Neural cell (in vitro differentiated cells): ENCODE measurements at regions not wholly inside any gene's neighbourhood (a gene's known extent, or its start where the extent isn't known, plus 50 kb on each side); places are given as distances from the start of the nearest gene placed in this dataset.
"Not testable (repeated sequence)": the region's sequence is repeated elsewhere in the genome, so short reads cannot be mapped to it uniquely, and the experiment has no call there.

Experiments used
- H2AFZ ChIP-seq: fragments of 200-600, 300-800 bp; sonication (generic), shearing (Covaris generic); 2 replicates; pipeline ENCODE4 v1.6.0; 2014; ENCODE audit warnings: low read depth, mild to moderate bottlenecking, antibody characterized with exemption, low read length, moderate library complexity
- H3F3A ChIP-seq: fragments of 200-600 bp; shearing (Covaris generic); 2 replicates; pipeline ENCODE4 v1.6.1; 2016; ENCODE audit warnings: mild to moderate bottlenecking, moderate library complexity, mixed read lengths, antibody characterized with exemption, low read length; ENCODE audit not compliant: insufficient read depth, poor library complexity, severe bottlenecking
- H3K27ac ChIP-seq: fragments of 200-600, 300-800 bp; sonication (generic), shearing (Covaris generic); 2 replicates; pipeline ENCODE4 v1.5.1; 2014; ENCODE audit warnings: mild to moderate bottlenecking, low read length, moderate library complexity
- H3K27me3 ChIP-seq: fragments of 300-800, 200-600 bp; sonication (generic), shearing (Covaris generic); 2 replicates; pipeline ENCODE4 v1.6.0; 2014; ENCODE audit warnings: mild to moderate bottlenecking, low read depth, low read length, moderate library complexity; ENCODE audit not compliant: insufficient read depth
- H3K36me3 ChIP-seq: fragments of 300-800, 200-600 bp; sonication (generic), shearing (Covaris generic); 2 replicates; pipeline ENCODE4 v1.5.1; 2014; ENCODE audit warnings: mild to moderate bottlenecking, antibody characterized with exemption, low read length, moderate library complexity; ENCODE audit not compliant: insufficient read depth
- H3K4me2 ChIP-seq: fragments of 300-800, 200-600 bp; sonication (generic), shearing (Covaris generic); 2 replicates; pipeline ENCODE4 v1.6.0; 2014; ENCODE audit warnings: mild to moderate bottlenecking, low read length
- H3K4me3 ChIP-seq: fragments of 300-800, 200-600 bp; sonication (generic), shearing (Covaris generic); 2 replicates; pipeline ENCODE4 v1.5.1; 2014; ENCODE audit warnings: mild to moderate bottlenecking, low read length, moderate library complexity
- H3K79me2 ChIP-seq: fragments of 200-600 bp; shearing (Covaris generic); replicated peaks from 2 replicates; pipeline ENCODE4 v1.6.0; 2014; ENCODE audit warnings: mild to moderate bottlenecking, low read length, moderate library complexity; ENCODE audit not compliant: insufficient read depth
- H3K9ac ChIP-seq: fragments of 300-800, 200-600 bp; sonication (generic), shearing (Covaris generic); 2 replicates; pipeline ENCODE4 v1.6.1; 2016; ENCODE audit warnings: mild to moderate bottlenecking, low read length, mixed read lengths
- H3K9me2 ChIP-seq: fragments of 200-600 bp; shearing (Covaris generic); 2 replicates; pipeline ENCODE4 v1.6.1; 2016; ENCODE audit warnings: mild to moderate bottlenecking, low read length, mixed read lengths; ENCODE audit not compliant: insufficient read depth
- H3K9me3 ChIP-seq: fragments of 200-600, 300-800 bp; sonication (generic), shearing (Covaris generic); 2 replicates; pipeline ENCODE4 v1.6.1; 2016; ENCODE audit warnings: mild to moderate bottlenecking, mixed run types, low read length, moderate library complexity, mixed read lengths
- H4K20me1 ChIP-seq: fragments of 200-600 bp; shearing (Covaris generic); 2 replicates; pipeline ENCODE4 v1.6.1; 2016; ENCODE audit warnings: mild to moderate bottlenecking, mixed run types; ENCODE audit not compliant: insufficient read depth
- EP300 ChIP-seq: fragments of 450-650 bp; conservative IDR thresholded peaks from 2 replicates; pipeline ENCODE4 v1.6.1; 2014; ENCODE audit warnings: antibody characterized with exemption, mild to moderate bottlenecking, moderate library complexity; ENCODE audit not compliant: poor library complexity, severe bottlenecking
- EZH2 ChIP-seq: fragments of 200-600, 300-800 bp; shearing (Covaris generic), sonication (generic); IDR thresholded peaks from 2 replicates; pipeline ENCODE4 v1.6.1; 2014; ENCODE audit warnings: antibody characterized with exemption, low read length, borderline replicate concordance, mild to moderate bottlenecking; ENCODE audit not compliant: insufficient read depth, poor library complexity, severe bottlenecking
- MXI1 ChIP-seq: fragments of 450-650 bp; conservative IDR thresholded peaks from 2 replicates; pipeline ENCODE4 v1.6.1; 2014; ENCODE audit warnings: antibody characterized with exemption, mild to moderate bottlenecking; ENCODE audit not compliant: poor library complexity, severe bottlenecking
- POLR2AphosphoS5 ChIP-seq: IDR thresholded peaks from 2 replicates; pipeline ENCODE4 v1.6.1; 2012
- RAD21 ChIP-seq: fragments of 450-650 bp; conservative IDR thresholded peaks from 2 replicates; pipeline ENCODE4 v1.6.1; 2014; ENCODE audit warnings: antibody characterized with exemption, mild to moderate bottlenecking, moderate library complexity
- SMC3 ChIP-seq: fragments of 450-650 bp; conservative IDR thresholded peaks from 2 replicates; pipeline ENCODE4 v1.6.1; 2014; ENCODE audit warnings: antibody characterized with exemption, mild to moderate bottlenecking, moderate library complexity; ENCODE audit not compliant: poor library complexity
- TAF1 ChIP-seq: IDR thresholded peaks from 2 replicates; pipeline ENCODE4 v1.6.1; 2012; ENCODE audit warnings: low read depth
- TF ChIP-seq, protein P1 (sequence below): IDR thresholded peaks from 2 replicates; pipeline ENCODE4 v1.6.1; 2012; ENCODE audit warnings: borderline replicate concordance
- TF ChIP-seq, protein P2 (sequence below): fragments of 450-650 bp; IDR thresholded peaks from 2 replicates; pipeline ENCODE4 v1.5.1; 2014; ENCODE audit warnings: antibody characterized with exemption, mild to moderate bottlenecking, moderate library complexity; ENCODE audit not compliant: poor library complexity, severe bottlenecking

DNA sequence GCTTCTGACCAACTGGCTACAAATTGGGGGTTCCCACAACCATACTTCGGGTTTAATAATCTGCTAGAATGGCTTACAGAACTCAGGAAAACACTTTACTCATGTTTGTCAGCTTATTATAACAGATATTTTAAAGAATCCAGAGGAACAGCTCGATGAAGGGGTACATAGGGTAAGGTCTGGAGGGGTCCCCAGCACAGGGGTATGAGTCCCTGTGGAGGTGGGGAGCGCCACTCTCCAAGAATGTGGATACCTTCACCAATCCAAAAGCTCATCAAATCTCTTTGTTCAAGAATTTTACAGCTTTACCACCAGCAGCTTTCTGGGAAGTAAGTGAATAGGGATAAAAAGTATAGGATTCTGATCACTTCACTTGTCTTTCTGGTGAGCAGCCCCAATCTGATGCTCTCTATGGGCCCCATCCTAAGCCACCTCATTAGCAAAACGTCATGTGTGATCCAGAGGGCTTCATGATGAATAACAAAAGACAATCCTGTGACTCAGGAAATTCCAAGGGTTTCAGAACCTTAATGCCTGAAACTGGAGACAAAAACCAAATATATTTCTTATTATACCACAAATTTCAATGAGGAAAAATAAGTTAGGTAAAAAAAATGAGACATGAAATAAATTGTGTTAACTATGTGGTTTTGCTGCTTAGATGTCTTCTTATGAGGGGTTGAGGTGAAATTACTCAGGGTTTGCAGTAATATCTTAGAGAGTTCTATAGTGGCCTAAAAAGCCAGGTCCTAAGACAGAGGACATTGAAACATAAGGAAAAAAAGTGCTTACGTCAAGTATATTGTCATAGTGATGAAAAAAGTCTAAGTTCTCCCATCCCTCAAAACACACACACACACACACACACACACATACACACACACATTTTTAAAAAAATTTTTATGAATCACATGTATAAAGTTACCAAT is 290.5 kb downstream of the ANXA1 start:
- H3K36me3 ChIP-seq, result no peaks in the 10 kb centered on the region
- no peaks in the 10 kb centered on the region for H3F3A ChIP-seq
- H2AFZ ChIP-seq, result no peak overlapping the region
- no peaks in the 10 kb centered on the region for H3K9me2 ChIP-seq
- no peaks in the 10 kb centered on the region for H3K79me2 ChIP-seq
- TF ChIP-seq POLR2AphosphoS5, result no peak
- H3K4me3 ChIP-seq, result no peak overlapping the region
- no peaks in the 10 kb centered on the region for H4K20me1 ChIP-seq
- no peak overlapping the region for H3K27ac ChIP-seq
- no peaks in the 10 kb centered on the region for H3K9me3 ChIP-seq
- no peak overlapping the region for H3K9ac ChIP-seq
- H3K4me2 ChIP-seq, result no peak overlapping the region
- H3K27me3 ChIP-seq, result no peaks in the 10 kb centered on the region

DNA sequence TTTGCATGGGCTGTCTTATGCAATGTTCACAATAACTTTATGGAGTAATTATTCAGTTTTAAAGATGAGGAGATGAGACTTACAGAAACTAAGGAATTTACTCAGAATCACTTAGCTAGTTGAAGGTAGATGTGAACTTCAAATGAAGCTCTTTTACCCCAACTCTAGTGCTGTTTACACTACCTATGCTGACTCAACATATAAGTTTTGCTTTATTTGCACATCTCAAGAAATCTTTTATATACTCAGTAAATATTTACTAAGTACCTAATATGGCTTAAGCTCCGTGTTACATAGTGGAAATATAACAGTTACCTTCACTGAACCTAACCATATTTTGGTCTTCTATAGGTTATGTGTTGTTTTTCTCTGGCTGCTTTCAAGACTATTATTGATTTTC is 293.2 kb downstream of the ANXA1 start:
- TF ChIP-seq MXI1 (no peak), TAF1 (no peak), RAD21 (no peak), POLR2AphosphoS5 (no peak), SMC3 (no peak), EZH2 (no peak), EP300 (no peak)
- TF ChIP-seq, protein P1, sequence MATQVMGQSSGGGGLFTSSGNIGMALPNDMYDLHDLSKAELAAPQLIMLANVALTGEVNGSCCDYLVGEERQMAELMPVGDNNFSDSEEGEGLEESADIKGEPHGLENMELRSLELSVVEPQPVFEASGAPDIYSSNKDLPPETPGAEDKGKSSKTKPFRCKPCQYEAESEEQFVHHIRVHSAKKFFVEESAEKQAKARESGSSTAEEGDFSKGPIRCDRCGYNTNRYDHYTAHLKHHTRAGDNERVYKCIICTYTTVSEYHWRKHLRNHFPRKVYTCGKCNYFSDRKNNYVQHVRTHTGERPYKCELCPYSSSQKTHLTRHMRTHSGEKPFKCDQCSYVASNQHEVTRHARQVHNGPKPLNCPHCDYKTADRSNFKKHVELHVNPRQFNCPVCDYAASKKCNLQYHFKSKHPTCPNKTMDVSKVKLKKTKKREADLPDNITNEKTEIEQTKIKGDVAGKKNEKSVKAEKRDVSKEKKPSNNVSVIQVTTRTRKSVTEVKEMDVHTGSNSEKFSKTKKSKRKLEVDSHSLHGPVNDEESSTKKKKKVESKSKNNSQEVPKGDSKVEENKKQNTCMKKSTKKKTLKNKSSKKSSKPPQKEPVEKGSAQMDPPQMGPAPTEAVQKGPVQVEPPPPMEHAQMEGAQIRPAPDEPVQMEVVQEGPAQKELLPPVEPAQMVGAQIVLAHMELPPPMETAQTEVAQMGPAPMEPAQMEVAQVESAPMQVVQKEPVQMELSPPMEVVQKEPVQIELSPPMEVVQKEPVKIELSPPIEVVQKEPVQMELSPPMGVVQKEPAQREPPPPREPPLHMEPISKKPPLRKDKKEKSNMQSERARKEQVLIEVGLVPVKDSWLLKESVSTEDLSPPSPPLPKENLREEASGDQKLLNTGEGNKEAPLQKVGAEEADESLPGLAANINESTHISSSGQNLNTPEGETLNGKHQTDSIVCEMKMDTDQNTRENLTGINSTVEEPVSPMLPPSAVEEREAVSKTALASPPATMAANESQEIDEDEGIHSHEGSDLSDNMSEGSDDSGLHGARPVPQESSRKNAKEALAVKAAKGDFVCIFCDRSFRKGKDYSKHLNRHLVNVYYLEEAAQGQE, result no peak
- TF ChIP-seq, protein P2, sequence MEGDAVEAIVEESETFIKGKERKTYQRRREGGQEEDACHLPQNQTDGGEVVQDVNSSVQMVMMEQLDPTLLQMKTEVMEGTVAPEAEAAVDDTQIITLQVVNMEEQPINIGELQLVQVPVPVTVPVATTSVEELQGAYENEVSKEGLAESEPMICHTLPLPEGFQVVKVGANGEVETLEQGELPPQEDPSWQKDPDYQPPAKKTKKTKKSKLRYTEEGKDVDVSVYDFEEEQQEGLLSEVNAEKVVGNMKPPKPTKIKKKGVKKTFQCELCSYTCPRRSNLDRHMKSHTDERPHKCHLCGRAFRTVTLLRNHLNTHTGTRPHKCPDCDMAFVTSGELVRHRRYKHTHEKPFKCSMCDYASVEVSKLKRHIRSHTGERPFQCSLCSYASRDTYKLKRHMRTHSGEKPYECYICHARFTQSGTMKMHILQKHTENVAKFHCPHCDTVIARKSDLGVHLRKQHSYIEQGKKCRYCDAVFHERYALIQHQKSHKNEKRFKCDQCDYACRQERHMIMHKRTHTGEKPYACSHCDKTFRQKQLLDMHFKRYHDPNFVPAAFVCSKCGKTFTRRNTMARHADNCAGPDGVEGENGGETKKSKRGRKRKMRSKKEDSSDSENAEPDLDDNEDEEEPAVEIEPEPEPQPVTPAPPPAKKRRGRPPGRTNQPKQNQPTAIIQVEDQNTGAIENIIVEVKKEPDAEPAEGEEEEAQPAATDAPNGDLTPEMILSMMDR, result no peak
- H4K20me1 ChIP-seq, result no peaks in the 10 kb centered on the region
- no peak overlapping the region for H3K27ac ChIP-seq

DNA sequence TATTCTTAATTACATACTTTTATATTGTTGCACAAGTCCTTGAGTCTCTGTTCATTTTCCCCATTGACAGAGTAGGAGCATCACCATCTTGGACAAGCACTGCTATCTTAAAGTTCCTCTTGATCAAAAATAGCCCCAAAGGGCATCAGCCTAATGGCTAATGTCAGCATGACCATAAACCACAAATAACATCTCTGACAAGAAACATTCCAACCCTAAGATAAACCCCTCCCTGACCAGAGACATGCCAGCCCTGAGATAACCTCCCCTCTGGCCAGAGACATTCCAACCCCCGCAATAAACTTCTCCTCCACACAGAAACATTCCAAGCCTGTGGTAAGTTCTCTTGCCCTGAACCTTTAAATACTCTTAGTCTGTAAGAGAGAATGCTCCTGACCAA is 293.7 kb downstream of the ANXA1 start:
- H3K27me3 ChIP-seq, H3K4me3 ChIP-seq, H3K9me2 ChIP-seq, H3K36me3 ChIP-seq, H3F3A ChIP-seq, H3K4me2 ChIP-seq, H2AFZ ChIP-seq, H4K20me1 ChIP-seq, H3K9ac ChIP-seq, H3K79me2 ChIP-seq, H3K27ac ChIP-seq, H3K9me3 ChIP-seq: not testable (repeated sequence)

More for the DNA sequence above, 293.2 kb downstream of the ANXA1 start:
- Histone ChIP-seq H3K9me2 (no peaks in the 10 kb centered on the region), H3K36me3 (no peaks in the 10 kb centered on the region), H3K9ac (no peak overlapping the region), H3F3A (no peaks in the 10 kb centered on the region), H2AFZ (no peak overlapping the region), H3K4me3 (no peak overlapping the region), H3K4me2 (no peak overlapping the region), H3K9me3 (no peaks in the 10 kb centered on the region), H3K27me3 (no peaks in the 10 kb centered on the region), H3K79me2 (no peaks in the 10 kb centered on the region)
